Stimulated activated effector memory CD8-positive, alpha-beta T cell treated with anti-CD3 and anti-CD28 coated beads, Interleukin-12 subunit alpha, Interleukin-12 subunit beta, amount 100 ng/mL, for 72 hours (primary cell): ENCODE measurements at regions not wholly inside any gene's neighbourhood (a gene's known extent, or its start where the extent isn't known, plus 50 kb on each side); places are given as distances from the start of the nearest gene placed in this dataset.
A peak's percentile ranks its signal among the peaks of the same experiment; 100 is the strongest.
"Not testable (repeated sequence)": the region's sequence is repeated elsewhere in the genome, so short reads cannot be mapped to it uniquely, and the experiment has no call there.

Experiments
- ATAC-seq: fragments of 150-1000 bp; cut with Tn5 transposase; 2 replicates; pipeline ENCODE4 v1.10.0; 2021
- DNase-seq, 2 donors: peaks; one replicate each; pipeline ENCODE4 v3.0.0; 2021 to 2022; ENCODE audit warnings: low spot score in 2 of 2
- H3K27ac Mint-ChIP-seq: one replicate; pipeline ENCODE4 v1.8.0; 2022; ENCODE audit warnings: mild to moderate bottlenecking, mixed read lengths
- H3K36me3 Mint-ChIP-seq: one replicate; pipeline ENCODE4 v1.8.0; 2022; ENCODE audit warnings: mild to moderate bottlenecking, mixed read lengths
- H3K4me1 Mint-ChIP-seq: one replicate; pipeline ENCODE4 v1.8.0; 2022; ENCODE audit warnings: mixed read lengths
- H3K4me3 Mint-ChIP-seq: one replicate; pipeline ENCODE4 v1.8.0; 2022; ENCODE audit warnings: mild to moderate bottlenecking, mixed read lengths
- H3K9me3 Mint-ChIP-seq: one replicate; pipeline ENCODE4 v1.8.0; 2022; ENCODE audit warnings: mixed read lengths

DNA sequence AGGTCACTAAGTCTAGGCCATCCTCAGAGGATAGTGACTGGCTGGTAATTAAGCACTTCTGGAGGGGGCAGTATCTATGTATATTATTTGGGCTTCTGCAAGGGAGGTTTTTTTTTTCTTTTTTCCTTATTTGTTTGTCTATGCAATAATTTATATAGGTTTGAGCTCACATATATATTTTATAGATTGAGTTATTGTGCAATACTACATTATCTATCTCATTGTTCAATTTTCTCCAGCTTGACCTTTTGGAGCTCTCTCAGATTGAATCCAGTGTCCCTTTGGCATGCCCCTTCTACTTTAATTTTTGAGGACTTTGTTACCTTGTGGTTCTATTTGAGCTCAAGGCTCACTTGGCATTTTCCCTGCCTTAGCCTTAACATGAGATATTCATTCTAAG is 852.1 kb downstream of the KCNT2 start:
- Mint-ChIP-seq H3K36me3 (no peaks in the 10 kb centered on the region), H3K4me1 (no peaks in the 10 kb centered on the region), H3K9me3 (no peaks in the 10 kb centered on the region), H3K27ac (no peak overlapping the region), H3K4me3 (no peak overlapping the region)
- ATAC-seq (no peak), DNase-seq (no peak)

- H3K36me3 Mint-ChIP-seq = no peaks in the 10 kb centered on the region
- DNase-seq (no peak), ATAC-seq (peak; percentile 37)
- no peak overlapping the region for H3K27ac Mint-ChIP-seq
- H3K4me1 Mint-ChIP-seq = no peaks in the 10 kb centered on the region
- H3K9me3 Mint-ChIP-seq = peaks cover 3% of the 10 kb centered on the region
- no peak overlapping the region for H3K4me3 Mint-ChIP-seq
Measured at GRCh38 chr1:195754874-195755273, 853.4 kb downstream of the KCNT2 start.

DNA sequence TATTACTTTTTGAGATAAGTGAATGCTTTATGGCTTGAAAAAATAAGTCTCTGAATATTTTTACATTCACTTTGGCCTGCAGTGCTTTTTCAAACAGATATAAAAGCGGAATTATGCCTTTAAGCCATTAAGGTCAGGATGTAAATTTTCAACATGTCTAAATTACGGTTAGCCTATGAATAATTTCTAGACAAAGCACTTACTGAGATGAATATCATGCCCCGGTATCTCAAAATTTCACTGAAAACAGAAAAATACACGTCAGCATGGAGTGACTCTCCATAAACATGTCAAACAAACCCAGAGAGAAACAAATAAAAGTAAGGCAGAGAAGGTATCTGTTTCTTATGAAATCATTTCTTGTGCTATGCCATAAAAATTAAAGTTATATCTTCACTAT is 853.9 kb downstream of the KCNT2 start:
- no peak overlapping the region for H3K27ac Mint-ChIP-seq
- H3K4me1 Mint-ChIP-seq = no peaks in the 10 kb centered on the region
- H3K9me3 Mint-ChIP-seq = peaks cover 4% of the 10 kb centered on the region
- no peak overlapping the region for H3K4me3 Mint-ChIP-seq
- ATAC-seq (no peak), DNase-seq (no peak)
- H3K36me3 Mint-ChIP-seq = no peaks in the 10 kb centered on the region

DNA sequence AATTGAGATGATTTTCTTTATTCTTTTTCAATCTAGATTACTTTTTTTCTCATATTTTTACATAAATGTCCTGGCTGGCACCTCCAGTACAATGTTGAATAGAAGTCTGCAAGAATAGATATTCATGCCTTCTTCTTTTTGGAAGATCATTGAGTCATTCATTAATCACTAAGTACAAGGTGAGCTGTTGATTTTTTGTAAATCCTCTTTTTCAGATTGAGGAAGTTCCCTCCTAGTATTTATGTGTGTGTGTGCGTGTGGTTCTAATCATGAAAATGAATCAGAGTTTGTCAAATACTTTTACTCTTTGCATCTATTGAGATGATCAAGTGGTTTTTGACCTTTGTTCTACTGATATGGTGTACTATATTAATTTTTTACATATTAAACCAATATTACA is 859.3 kb downstream of the KCNT2 start:
- Mint-ChIP-seq H3K27ac (no peak overlapping the region), H3K9me3 (peaks cover 6% of the 10 kb centered on the region), H3K36me3 (no peaks in the 10 kb centered on the region), H3K4me3 (no peak overlapping the region), H3K4me1 (no peaks in the 10 kb centered on the region)
- ATAC-seq = no peak
- DNase-seq = no peak

- Mint-ChIP-seq H3K4me3 (no peak overlapping the region), H3K27ac (no peak overlapping the region), H3K36me3 (no peaks in the 10 kb centered on the region), H3K4me1 (no peaks in the 10 kb centered on the region), H3K9me3 (peaks cover 16% of the 10 kb centered on the region)
- DNase-seq = no peak
- no peak for ATAC-seq
Measured at GRCh38 chr1:195745189-195746010, 862.8 kb downstream of the KCNT2 start.

DNA sequence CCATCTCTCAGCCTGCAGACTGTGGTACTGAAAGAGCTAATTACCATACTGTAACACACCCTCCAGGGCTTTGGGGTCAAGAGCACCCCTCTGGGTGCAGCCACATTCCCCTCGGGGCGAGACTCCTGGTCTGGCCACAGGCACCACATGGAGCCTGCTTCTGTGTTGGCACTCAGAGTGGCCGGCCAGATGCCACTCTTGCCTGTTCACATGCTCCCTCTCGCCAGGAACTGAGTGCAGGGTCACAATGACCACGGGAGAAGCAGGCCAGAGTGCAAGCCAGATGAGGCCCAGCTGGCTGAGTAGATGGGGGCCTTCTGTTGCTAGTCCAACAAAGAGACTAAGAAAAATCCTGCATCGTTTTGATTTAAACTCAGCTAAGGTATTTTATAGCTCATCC is 864.0 kb downstream of the KCNT2 start:
- Mint-ChIP-seq H3K27ac (no peak overlapping the region), H3K36me3 (no peaks in the 10 kb centered on the region), H3K9me3 (peaks cover 12% of the 10 kb centered on the region), H3K4me3 (no peak overlapping the region), H3K4me1 (no peaks in the 10 kb centered on the region)
- ATAC-seq (peak; percentile 31), DNase-seq (no peak)

DNA sequence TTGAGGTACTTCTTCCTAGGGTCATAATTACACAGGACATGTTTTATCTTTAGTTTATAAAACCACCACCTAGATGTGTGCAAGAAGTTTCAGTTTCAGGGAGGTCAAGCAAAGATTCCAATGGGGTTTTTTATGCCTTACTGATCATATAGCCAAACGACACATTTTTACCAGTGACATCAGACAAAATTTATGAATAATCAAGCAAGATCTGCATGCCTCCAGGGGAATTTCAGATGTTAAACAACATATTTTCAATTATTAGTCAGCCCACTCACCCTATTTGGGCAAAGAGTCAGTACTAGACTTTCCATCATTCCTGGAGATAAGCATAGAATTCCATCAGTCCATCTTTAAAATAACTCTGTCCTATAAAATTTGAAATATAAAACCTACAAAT is 867.4 kb downstream of the KCNT2 start:
- peaks cover 12% of the 10 kb centered on the region for H3K9me3 Mint-ChIP-seq
- H3K4me3 Mint-ChIP-seq = no peak overlapping the region
- no peak overlapping the region for H3K27ac Mint-ChIP-seq
- H3K36me3 Mint-ChIP-seq = no peaks in the 10 kb centered on the region
- H3K4me1 Mint-ChIP-seq = no peaks in the 10 kb centered on the region
- ATAC-seq (no peak), DNase-seq (no peak)

DNA sequence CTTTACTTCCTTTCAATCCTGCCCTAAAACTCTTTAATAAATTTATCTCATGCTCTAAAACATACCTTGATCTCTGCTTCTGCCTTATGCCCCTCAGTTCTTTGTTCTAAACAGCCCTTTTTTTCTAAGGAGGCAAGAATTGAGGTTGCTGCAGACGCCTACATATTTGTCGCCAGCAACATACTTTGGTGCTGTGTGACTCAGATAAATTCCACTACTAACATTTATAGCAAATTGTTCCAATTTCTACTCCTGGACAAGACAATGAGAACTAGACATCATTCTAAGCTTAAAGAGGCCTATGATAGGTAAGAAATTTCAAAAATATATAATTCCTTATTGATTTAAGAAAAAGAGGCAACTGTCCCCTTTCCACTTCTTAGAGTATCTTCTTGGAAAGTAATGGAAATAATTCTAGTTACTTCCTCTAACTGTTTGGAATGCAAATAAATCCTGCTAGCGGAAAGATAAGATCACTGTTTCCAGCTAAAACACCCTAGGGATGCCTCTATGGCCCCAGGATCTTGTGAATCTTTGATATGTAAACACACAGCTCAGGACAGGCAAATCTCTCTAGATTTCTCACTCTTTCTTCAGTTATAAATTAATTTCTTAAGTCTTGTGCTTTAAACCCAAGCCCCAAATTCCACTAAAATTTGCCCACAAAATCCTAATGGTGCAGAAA is 869.1 kb downstream of the KCNT2 start:
- no peak overlapping the region for H3K27ac Mint-ChIP-seq
- H3K9me3 Mint-ChIP-seq = peaks cover 11% of the 10 kb centered on the region
- DNase-seq (no peak), ATAC-seq (no peak)
- no peaks in the 10 kb centered on the region for H3K36me3 Mint-ChIP-seq
- H3K4me3 Mint-ChIP-seq = no peak overlapping the region
- no peaks in the 10 kb centered on the region for H3K4me1 Mint-ChIP-seq

GRCh38 chr1:195735140-195735539 is 873.1 kb downstream of the KCNT2 start:
- Mint-ChIP-seq H3K4me1 (no peaks in the 10 kb centered on the region), H3K36me3 (no peaks in the 10 kb centered on the region), H3K9me3 (peaks cover 3% of the 10 kb centered on the region), H3K27ac (no peak overlapping the region), H3K4me3 (no peak overlapping the region)
- DNase-seq (no peak), ATAC-seq (no peak)

DNA sequence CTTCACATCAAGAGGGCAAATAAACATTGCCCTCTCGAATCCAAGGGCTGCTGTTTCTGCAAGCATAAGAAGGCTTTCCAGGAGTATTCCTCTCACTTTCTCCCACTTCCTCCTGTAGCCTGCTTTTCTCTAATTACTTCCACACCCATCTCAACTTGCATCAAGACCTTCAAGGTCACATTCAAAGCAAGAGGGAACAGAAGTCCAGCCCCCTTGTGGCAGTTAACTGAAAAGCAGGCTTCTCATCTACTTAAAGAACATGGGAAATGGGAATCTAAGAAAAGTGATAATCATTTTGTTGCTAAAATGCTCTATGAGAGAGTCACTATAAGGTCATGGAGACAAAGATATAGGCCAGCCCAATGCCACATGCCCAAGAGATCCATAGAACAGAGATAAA is 874.4 kb downstream of the KCNT2 start:
- DNase-seq (no peak), ATAC-seq (no peak)
- Mint-ChIP-seq H3K36me3 (no peaks in the 10 kb centered on the region), H3K27ac (no peak overlapping the region), H3K9me3 (peaks cover 3% of the 10 kb centered on the region), H3K4me1 (no peaks in the 10 kb centered on the region), H3K4me3 (no peak overlapping the region)

GRCh38 chr1:195733408-195733807 is 874.8 kb downstream of the KCNT2 start:
- Mint-ChIP-seq H3K36me3 (no peaks in the 10 kb centered on the region), H3K4me3 (no peak overlapping the region), H3K4me1 (no peaks in the 10 kb centered on the region), H3K27ac (no peak overlapping the region), H3K9me3 (peaks cover 3% of the 10 kb centered on the region)
- DNase-seq (no peak), ATAC-seq (no peak)

GRCh38 chr1:195731385-195731784 is 876.9 kb downstream of the KCNT2 start:
- ATAC-seq = no peak
- Mint-ChIP-seq H3K4me3 (no peak overlapping the region), H3K36me3 (no peaks in the 10 kb centered on the region), H3K4me1 (no peaks in the 10 kb centered on the region), H3K27ac (no peak overlapping the region), H3K9me3 (peaks cover 3% of the 10 kb centered on the region)
- no peak for DNase-seq

DNA sequence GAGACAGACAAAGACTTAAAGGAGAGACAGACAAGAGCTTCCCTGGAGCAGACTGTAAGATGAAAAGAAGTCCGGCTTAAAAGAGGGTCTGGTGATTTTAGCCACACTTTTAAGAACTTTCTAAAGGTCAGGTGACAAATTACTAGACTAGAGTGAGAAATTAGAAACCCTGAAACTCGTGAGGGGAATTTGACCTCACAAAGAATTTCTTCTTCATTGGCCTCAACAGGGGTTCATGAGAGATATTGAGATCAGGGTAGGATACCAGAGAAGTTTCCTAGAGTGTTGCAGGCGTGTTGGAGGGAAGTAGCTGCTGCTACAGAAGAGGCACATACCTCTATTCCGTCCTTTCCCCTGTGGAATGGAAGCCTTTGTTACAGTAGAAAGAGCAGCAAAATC is 884.4 kb downstream of the KCNT2 start:
- ATAC-seq (no peak), DNase-seq (no peak)
- no peak overlapping the region for H3K27ac Mint-ChIP-seq
- no peaks in the 10 kb centered on the region for H3K36me3 Mint-ChIP-seq
- peaks cover 5% of the 10 kb centered on the region for H3K9me3 Mint-ChIP-seq
- H3K4me3 Mint-ChIP-seq = no peak overlapping the region
- no peaks in the 10 kb centered on the region for H3K4me1 Mint-ChIP-seq

DNA sequence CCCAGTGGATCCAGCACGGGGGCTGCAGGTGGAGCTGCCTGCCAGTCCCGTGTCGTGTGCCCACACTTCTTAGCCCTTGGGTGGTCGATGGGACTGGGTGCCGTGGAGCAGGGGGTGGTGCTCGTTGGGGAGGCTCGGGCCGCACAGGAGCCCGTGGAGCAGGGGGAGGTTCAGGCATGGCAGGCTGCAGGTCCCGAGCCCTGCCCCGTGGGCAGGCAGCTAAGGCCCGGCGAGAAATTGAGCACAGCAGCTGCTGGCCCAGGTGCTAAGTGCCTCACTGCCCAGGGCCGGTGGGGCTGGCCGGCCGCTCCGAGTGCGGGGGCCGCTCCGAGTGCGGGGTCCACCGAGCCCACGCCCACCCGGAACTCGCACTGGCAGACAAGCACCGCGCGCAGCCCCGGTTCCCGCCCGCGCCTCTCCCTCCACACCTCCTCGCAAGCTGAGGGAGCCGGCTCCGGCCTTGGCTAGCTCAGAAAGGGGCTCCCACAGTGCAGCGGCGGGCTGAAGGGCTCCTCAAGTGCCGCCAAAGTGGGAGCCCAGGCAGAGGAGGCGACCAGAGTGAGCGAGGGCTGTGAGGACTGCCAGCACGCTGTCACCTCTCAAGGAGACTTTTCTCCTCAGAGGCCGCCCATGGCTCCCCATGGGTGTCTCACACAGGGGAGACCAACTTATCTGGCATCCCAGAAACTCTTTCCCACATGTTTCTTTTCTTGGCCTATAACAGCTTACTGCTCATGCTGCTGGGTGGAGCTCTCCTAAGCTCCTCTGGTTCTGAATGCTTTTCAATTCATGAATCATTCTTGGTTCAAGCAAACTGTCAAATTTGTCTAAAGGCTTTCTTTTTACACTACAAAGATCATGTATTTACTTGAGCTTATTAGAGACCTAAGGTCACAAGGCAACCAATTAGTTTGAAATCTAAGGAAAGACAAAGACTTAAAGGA is 885.1 kb downstream of the KCNT2 start:
- not testable (repeated sequence) for H3K9me3 Mint-ChIP-seq, H3K4me1 Mint-ChIP-seq, H3K4me3 Mint-ChIP-seq, H3K27ac Mint-ChIP-seq, ATAC-seq, DNase-seq, H3K36me3 Mint-ChIP-seq

- not testable (repeated sequence) for H3K27ac Mint-ChIP-seq, ATAC-seq, H3K4me1 Mint-ChIP-seq, H3K4me3 Mint-ChIP-seq, DNase-seq, H3K36me3 Mint-ChIP-seq, H3K9me3 Mint-ChIP-seq
Measured at GRCh38 chr1:195722146-195722545, 886.1 kb downstream of the KCNT2 start.
